Prostate gland (tissue), 2 donors: ENCODE measurements at regions not wholly inside any gene's neighbourhood (a gene's known extent, or its start where the extent isn't known, plus 50 kb on each side); places are given as distances from the start of the nearest gene placed in this dataset.
A peak's percentile ranks its signal among the peaks of the same experiment; 100 is the strongest.

ENCODE experiments used
- DNase-seq: peaks from one replicate; pipeline ENCODE4 v3.0.0-alpha.2; 2019; ENCODE audit warnings: low spot score
- H3K27ac ChIP-seq, 2 donors: fragments of 200-600 bp; sonication (generic); 2 replicates each; pipeline ENCODE4 v1.5.1; 2017 to 2019
- H3K27me3 ChIP-seq: fragments of 200-600 bp; sonication (generic); replicated peaks from 2 replicates; pipeline ENCODE4 v1.5.1; 2019; ENCODE audit not compliant: insufficient read depth
- H3K36me3 ChIP-seq, 2 donors: fragments of 200-600 bp; sonication (generic); 1 replicate in 1 of 2; 2 replicates in 1 of 2; pipeline versions ENCODE4 v1.5.1 to v1.8.1; 2017 to 2019
- H3K4me1 ChIP-seq: fragments of 200-600 bp; sonication (generic); replicated peaks from 2 replicates; pipeline ENCODE4 v1.5.1; 2019
- H3K4me3 ChIP-seq, 2 donors: fragments of 200-600 bp; sonication (generic); 2 replicates each; pipeline ENCODE4 v1.5.1; 2017 to 2019
- H3K9me3 ChIP-seq: fragments of 200-600 bp; sonication (generic); 2 replicates; pipeline ENCODE4 v1.5.1; 2017
- CTCF ChIP-seq, 4 experiments: fragments of 200-600 bp in 2 of 4; fragments of 450-650 bp in 2 of 4; sonication (generic) in 2 of 4; IDR thresholded peaks; 1 replicate in 3 of 4; 2 replicates in 1 of 4; pipeline ENCODE4 v1.5.1; 2016 to 2019; ENCODE audit warnings: antibody characterized with exemption in 4 of 4, mild to moderate bottlenecking in 2 of 4, moderate library complexity in 2 of 4
- POLR2A ChIP-seq: fragments of 450-650 bp; IDR thresholded peaks from one replicate; pipeline ENCODE4 v1.6.1; 2016; ENCODE audit warnings: antibody characterized with exemption, mild to moderate bottlenecking
- POLR2AphosphoS5 ChIP-seq: sonication (generic); formaldehyde crosslinking; IDR thresholded peaks from one replicate; pipeline ENCODE4 v1.6.1; 2017; ENCODE audit warnings: antibody characterized with exemption
- WGBS: methylation state at CpG from one replicate; pipeline ENCODE4 v1.1.5; 2018; 5-methylcytosine and 5-hydroxymethylcytosine counted together
- intact Hi-C: fragments of 100-400 bp; cut with DNase I; formaldehyde crosslinking; loops from one replicate; pipeline ENCODE4 v1.14.2; 2022

DNA sequence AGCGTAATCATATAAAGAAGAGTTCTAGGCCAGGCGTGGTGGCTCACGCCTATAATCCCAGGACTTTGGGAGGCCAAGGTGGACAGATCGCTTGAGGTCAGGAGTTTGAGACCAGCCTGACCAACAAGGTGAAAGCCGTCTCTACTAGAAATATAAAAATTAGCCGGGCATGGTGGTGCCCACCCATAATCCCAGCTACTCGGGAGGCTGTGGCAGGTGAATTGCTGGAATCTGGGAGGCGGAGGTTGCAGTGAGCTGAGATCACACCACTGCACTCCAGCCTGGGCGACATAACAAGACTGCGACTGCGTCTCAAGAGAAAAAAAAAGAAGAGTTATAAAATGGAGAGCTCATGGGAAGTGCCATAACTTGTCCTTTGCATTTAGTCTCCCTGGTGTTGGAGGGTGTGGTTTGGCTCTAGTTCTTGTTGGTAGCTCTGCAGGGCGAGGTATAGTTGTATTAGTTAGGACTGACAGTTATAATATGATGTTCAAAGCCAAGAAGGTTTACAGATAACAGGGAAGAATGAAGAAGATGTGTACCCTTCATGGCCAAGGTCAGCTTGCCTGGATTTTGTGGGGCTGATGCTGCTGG lies 54.8 kb downstream of the UTRN start:
- no peak for TF ChIP-seq POLR2A
- no peak for TF ChIP-seq POLR2AphosphoS5
- no peak for TF ChIP-seq CTCF (IDR thresholded peaks at IDR 0.05)
- Histone ChIP-seq H3K4me1 (no peaks in the 10 kb centered on the region), H3K27ac (peak overlapping the region in 1 of 2 donors; percentile 9), H3K9me3 (no peaks in the 10 kb centered on the region), H3K27me3 (no peaks in the 10 kb centered on the region), H3K36me3 (no peaks in the 10 kb centered on the region), H3K4me3 (no peak overlapping the region)
- no peak for DNase-seq
- WGBS: 83% methylated on average over 12 of the region's 12 CpGs
- intact Hi-C loops: loop anchor here (5.0 kb wide), 1 partner anchor 43 kb away; no protein-coding TSS in a partner anchor

DNA sequence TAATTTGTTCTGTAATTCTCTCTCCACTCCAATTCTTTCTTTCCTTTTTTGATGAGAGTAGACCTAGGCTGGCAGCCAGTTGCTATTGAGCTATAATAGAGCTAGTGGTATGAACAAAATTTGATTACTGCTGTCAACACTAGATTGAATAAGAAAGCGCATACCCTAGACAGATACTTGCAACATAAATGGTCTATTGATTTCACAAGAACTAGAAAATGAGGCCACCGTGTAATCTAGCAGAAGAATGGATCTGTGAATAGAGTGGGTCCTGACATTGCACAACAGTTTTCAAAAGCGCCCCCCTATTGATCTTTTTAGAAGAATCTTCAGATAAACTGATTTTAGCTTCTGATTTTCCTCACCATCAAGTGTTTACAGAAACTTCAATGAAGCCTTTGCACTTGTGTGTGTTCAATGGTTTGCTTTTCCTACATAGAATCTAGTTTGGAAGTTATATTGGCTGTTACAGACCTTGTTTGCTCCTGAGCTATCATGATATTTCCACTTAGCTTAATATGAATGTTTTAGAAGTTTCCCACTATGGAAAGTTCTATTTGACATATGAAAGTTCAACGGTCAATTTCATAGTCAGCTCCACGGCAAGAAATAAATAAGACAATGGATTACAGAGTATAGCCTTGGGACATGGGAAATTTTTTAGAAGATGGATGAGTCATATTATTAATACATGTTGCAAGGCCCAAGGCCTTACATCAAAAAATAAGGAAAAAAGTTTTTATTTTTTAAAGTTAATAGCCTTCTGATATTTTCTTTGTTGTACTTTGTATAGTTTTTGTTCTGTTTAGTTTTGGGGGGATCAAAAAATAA lies 55.6 kb downstream of the UTRN start:
- H3K4me3 ChIP-seq: no peak overlapping the region
- TF ChIP-seq CTCF (IDR thresholded peaks at IDR 0.05) (no peak), POLR2A (no peak), POLR2AphosphoS5 (no peak)
- intact Hi-C loops: no loop called here
- H3K4me1 ChIP-seq: no peaks in the 10 kb centered on the region
- no peaks in the 10 kb centered on the region for H3K36me3 ChIP-seq
- WGBS: 78% methylated on average over 5 of the region's 5 CpGs
- H3K27ac ChIP-seq: no peak overlapping the region
- no peaks in the 10 kb centered on the region for H3K27me3 ChIP-seq
- no peak for DNase-seq
- H3K9me3 ChIP-seq: no peaks in the 10 kb centered on the region

DNA sequence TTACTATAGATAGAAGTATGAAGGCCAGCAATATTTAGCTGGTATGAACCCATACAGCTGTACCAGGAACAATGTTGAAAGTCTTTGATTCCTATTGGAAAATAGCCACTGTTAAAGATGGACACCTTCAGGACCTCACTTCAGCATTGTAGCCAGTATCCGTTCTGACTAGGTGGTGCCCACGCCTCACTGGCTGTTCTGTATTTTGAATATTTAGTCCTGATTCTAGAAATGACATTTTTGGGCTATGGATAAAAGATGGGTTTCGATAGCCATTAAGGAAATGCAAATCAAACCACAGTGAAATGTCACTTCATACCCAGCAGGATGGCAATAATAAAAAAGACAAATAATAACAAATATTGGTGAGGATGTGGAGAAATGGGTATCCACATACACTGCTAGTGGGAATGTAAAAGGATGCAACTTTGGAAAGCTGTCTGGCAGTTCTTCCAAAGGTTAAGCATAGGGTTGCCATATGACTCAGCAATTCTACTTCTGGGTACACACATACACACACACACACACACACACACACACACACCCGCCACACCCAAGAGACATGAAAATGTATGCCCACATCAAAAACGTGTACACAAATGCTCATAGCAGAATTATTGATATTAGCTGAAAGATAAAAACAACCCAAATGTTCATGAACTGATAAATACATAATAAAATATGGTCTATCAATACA lies 56.8 kb downstream of the UTRN start:
- Histone ChIP-seq H3K27me3 (no peaks in the 10 kb centered on the region), H3K36me3 (no peaks in the 10 kb centered on the region), H3K4me3 (no peak overlapping the region), H3K27ac (no peak overlapping the region), H3K4me1 (no peaks in the 10 kb centered on the region), H3K9me3 (no peaks in the 10 kb centered on the region)
- no peak for DNase-seq
- 85% methylated on average over 5 of the region's 5 CpGs for WGBS
- intact Hi-C loops: no loop called here
- TF ChIP-seq POLR2A (no peak), CTCF (IDR thresholded peaks at IDR 0.05) (no peak), POLR2AphosphoS5 (no peak)

DNA sequence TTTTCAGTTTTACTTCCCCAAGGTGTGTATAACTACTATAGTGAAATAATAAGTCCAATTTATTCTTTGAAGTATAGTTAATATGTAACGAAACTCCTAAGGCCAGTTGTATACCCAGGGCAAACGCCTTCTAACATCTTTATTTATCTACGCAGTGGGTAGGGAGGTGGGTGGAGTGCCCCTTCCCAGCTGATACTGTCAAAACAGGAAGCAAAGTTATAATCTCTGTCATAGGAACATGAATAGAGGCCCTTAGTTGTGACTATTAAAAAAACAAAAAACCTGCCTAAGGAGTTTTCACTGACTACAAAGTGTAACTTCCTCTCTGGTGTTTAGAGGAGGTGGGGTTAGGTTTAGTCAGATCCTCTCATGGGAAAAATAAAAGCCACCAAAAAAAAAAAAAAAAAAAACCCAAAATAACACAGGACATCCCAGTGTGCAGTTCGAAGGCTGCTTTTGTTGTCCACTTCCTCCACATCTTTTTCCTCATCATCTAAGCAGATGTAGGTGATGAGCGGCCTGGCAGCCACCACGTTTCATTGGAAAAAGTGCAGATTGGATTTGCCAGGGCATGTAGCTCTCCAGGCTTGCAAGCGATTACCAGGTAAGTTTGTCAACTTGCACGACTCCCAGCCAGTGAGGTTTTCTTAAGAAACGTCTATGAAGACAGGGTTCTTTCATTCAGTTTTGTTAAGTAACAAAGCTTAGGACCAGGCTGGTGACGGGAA lies 58.7 kb downstream of the UTRN start:
- peak overlapping the region; percentile 41 to 51 for H3K27ac ChIP-seq
- 28% methylated on average over 10 of the region's 10 CpGs for WGBS
- intact Hi-C loops: no loop called here
- no peaks in the 10 kb centered on the region for H3K4me1 ChIP-seq
- H3K9me3 ChIP-seq: no peaks in the 10 kb centered on the region
- no peak overlapping the region for H3K4me3 ChIP-seq
- no peak for DNase-seq
- H3K27me3 ChIP-seq: no peaks in the 10 kb centered on the region
- no peaks in the 10 kb centered on the region for H3K36me3 ChIP-seq
- no peak for TF ChIP-seq POLR2A
- peak; percentile 33 for TF ChIP-seq POLR2AphosphoS5

DNA sequence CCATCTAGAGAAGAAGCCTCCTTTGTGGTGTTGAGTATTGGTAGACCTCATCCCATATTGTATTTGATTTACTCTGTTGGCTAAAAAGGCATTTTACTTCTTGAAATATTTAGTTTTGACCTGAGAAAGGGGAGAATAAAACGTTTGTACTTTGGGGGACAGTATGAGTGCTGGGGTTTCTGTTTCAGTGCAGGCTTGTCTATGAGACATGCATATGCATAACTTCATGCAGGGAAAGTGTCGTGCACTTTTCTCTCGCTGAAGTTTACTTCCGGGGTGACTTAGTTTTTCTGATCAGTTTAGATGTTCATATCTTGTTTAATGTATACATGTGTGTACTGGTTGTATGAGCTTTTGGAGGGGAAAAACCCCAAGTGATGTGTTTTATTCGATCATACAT lies 59.5 kb downstream of the UTRN start:
- intact Hi-C loops: no loop called here
- Histone ChIP-seq H3K27ac (peak overlapping the region; percentile 41 to 51), H3K4me1 (no peaks in the 10 kb centered on the region), H3K27me3 (no peaks in the 10 kb centered on the region), H3K4me3 (no peak overlapping the region), H3K36me3 (no peaks in the 10 kb centered on the region), H3K9me3 (no peaks in the 10 kb centered on the region)
- DNase-seq: no peak
- WGBS: 73% methylated on average over 5 of the region's 5 CpGs
- TF ChIP-seq CTCF (IDR thresholded peaks at IDR 0.05) (no peak), POLR2A (no peak), POLR2AphosphoS5 (no peak)
